Esophagus squamous epithelium (tissue), 4 donors: ENCODE measurements at regions not wholly inside any gene's neighbourhood (a gene's known extent, or its start where the extent isn't known, plus 50 kb on each side); places are given as distances from the start of the nearest gene placed in this dataset.

Source experiments
- POLR2A ChIP-seq, 4 donors: fragments of 450-650 bp; IDR thresholded peaks; one replicate each; pipeline ENCODE4 v1.6.1; 2017; ENCODE audit warnings: antibody characterized with exemption in 4 of 4, mild to moderate bottlenecking in 4 of 4, moderate library complexity in 3 of 4
- TF ChIP-seq, protein P1 (sequence below), 6 experiments: fragments of 450-650 bp in 4 of 6; fragments of 200-600 bp in 2 of 6; sonication (generic) in 2 of 6; IDR thresholded peaks; one replicate each; pipeline ENCODE4 v1.5.1; 2016 to 2019; ENCODE audit warnings: antibody characterized with exemption in 6 of 6, mild to moderate bottlenecking in 4 of 6, moderate library complexity in 4 of 6

DNA sequence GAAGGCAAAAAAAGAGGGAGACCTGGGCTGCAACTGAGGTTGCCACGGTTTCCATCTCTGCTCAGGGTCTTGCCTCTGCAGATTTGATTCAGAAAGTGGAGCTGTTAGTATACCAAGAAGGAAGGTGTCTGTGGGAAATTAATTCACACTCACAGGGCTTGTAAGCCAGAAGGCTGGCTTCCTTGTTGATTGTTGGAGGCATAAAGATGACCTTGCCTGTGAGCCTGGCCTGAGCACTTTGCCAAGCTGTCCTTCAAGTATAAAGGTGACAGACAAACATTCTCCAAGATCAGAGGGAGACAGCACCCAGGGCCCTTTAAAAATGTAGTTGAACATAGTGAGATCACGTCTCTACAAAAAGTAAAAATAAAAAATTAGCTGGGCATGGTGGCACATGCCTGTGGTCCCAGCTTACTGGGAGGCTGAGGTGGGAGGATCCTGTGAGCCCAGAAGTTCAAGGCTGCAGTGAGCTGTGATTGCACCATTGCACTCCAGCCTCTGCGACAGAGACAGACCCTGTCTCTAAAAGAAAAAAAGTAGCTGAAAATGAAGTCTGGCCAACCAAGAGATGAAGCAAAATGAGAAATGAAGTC is 91.2 kb upstream of the UXS1 start:
- TF ChIP-seq, protein P1, sequence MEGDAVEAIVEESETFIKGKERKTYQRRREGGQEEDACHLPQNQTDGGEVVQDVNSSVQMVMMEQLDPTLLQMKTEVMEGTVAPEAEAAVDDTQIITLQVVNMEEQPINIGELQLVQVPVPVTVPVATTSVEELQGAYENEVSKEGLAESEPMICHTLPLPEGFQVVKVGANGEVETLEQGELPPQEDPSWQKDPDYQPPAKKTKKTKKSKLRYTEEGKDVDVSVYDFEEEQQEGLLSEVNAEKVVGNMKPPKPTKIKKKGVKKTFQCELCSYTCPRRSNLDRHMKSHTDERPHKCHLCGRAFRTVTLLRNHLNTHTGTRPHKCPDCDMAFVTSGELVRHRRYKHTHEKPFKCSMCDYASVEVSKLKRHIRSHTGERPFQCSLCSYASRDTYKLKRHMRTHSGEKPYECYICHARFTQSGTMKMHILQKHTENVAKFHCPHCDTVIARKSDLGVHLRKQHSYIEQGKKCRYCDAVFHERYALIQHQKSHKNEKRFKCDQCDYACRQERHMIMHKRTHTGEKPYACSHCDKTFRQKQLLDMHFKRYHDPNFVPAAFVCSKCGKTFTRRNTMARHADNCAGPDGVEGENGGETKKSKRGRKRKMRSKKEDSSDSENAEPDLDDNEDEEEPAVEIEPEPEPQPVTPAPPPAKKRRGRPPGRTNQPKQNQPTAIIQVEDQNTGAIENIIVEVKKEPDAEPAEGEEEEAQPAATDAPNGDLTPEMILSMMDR (IDR thresholded peaks at IDR 0.05), result no peak
- TF ChIP-seq POLR2A (IDR thresholded peaks at IDR 0.05), result no peak
